HEK293 (cell line): ENCODE measurements at regions not wholly inside any gene's neighbourhood (a gene's known extent, or its start where the extent isn't known, plus 50 kb on each side); places are given as distances from the start of the nearest gene placed in this dataset.

Source experiments
- ZBTB7A ChIP-seq: fragments of 450-650 bp; formaldehyde crosslinking; IDR thresholded peaks from 2 replicates; pipeline ENCODE4 v1.5.1; 2016; ENCODE audit warnings: low read depth, missing biosample characterization, missing genetic modification characterization
- ZNF121 ChIP-seq: fragments of 450-650 bp; formaldehyde crosslinking; IDR thresholded peaks from 2 replicates; pipeline ENCODE4 v1.5.1; 2016; ENCODE audit warnings: missing biosample characterization, missing genetic modification characterization
- ZNF175 ChIP-seq: fragments of 450-650 bp; formaldehyde crosslinking; IDR thresholded peaks from 2 replicates; pipeline ENCODE4 v1.5.1; 2016; ENCODE audit warnings: missing biosample characterization, missing genetic modification characterization
- ZNF24 ChIP-seq: fragments of 450-650 bp; formaldehyde crosslinking; IDR thresholded peaks from 2 replicates; pipeline ENCODE4 v1.5.1; 2016; ENCODE audit warnings: missing biosample characterization, missing genetic modification characterization
- ZNF274 ChIP-seq, 2 experiments: fragments of 200-500 bp in 1 of 2; fragments of 450-650 bp in 1 of 2; sonication (Bioruptor generic) in 1 of 2; formaldehyde crosslinking in 1 of 2; IDR thresholded peaks; 2 replicates each; pipeline versions ENCODE4 v1.5.1 to v1.6.1; 2014 to 2016; ENCODE audit warnings: borderline replicate concordance in 1 of 2, inconsistent platforms in 1 of 2, low read length in 1 of 2, missing biosample characterization in 1 of 2, missing genetic modification characterization in 1 of 2
- ZNF341 ChIP-seq: fragments of 450-650 bp; formaldehyde crosslinking; IDR thresholded peaks from 2 replicates; pipeline ENCODE4; 2016; ENCODE audit warnings: low read depth, missing biosample characterization, missing genetic modification characterization
- TF ChIP-seq, protein P1 (sequence below): fragments of 450-650 bp; formaldehyde crosslinking; IDR thresholded peaks from 2 replicates; pipeline ENCODE4 v1.5.1; 2016; ENCODE audit warnings: missing biosample characterization, missing genetic modification characterization

DNA sequence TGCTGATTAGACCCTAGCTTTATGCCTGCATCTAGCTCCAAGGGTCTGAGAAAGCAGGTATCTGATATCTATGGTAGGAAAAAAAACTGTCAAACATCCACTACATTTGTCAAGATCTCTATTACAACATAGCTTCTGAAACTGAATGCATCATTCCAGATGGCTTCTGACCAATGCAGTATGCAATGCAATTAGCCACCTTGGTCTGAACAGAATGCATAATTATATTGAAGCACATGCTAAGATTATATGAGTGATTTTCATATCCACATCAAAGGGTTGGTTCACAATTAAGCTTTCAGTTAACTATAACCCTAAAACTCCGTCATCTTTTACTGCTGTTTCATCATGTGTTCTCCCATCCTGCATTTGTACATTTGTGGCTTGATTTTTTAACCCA, 271.4 kb downstream of the POLR1F start:
- TF ChIP-seq, protein P1, sequence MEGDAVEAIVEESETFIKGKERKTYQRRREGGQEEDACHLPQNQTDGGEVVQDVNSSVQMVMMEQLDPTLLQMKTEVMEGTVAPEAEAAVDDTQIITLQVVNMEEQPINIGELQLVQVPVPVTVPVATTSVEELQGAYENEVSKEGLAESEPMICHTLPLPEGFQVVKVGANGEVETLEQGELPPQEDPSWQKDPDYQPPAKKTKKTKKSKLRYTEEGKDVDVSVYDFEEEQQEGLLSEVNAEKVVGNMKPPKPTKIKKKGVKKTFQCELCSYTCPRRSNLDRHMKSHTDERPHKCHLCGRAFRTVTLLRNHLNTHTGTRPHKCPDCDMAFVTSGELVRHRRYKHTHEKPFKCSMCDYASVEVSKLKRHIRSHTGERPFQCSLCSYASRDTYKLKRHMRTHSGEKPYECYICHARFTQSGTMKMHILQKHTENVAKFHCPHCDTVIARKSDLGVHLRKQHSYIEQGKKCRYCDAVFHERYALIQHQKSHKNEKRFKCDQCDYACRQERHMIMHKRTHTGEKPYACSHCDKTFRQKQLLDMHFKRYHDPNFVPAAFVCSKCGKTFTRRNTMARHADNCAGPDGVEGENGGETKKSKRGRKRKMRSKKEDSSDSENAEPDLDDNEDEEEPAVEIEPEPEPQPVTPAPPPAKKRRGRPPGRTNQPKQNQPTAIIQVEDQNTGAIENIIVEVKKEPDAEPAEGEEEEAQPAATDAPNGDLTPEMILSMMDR, result no peak
- no peak for TF ChIP-seq ZNF274 (IDR thresholded peaks at IDR 0.05; ENCODE audit: low read length)
- no peak for TF ChIP-seq ZNF274 (tag by site-specific recombination; IDR thresholded peaks at IDR 0.05; ENCODE audit: borderline replicate concordance)
- TF ChIP-seq ZNF175 (tag by site-specific recombination), result no peak
- TF ChIP-seq ZNF24 (tag by site-specific recombination), result no peak
- TF ChIP-seq ZNF121 (tag by site-specific recombination), result no peak
- TF ChIP-seq ZBTB7A (tag by site-specific recombination), result no peak
- TF ChIP-seq ZNF341 (tag by site-specific recombination), result no peak
